ENCODE measurements at regions not wholly inside any gene's neighbourhood (a gene's known extent, or its start where the extent isn't known, plus 50 kb on each side); places are given as distances from the start of the nearest gene placed in this dataset.

GRCh38 chr6:87784051-87784450 lies 82.0 kb upstream of the AKIRIN2 start:
- H3K27ac ChIP-seq = no peak overlapping the region

GRCh38 chr6:87779542-87779941 lies 77.5 kb upstream of the AKIRIN2 start:
- no peak for TF ChIP-seq CTCF (IDR thresholded peaks at IDR 0.05)
- DNase-seq (ENCODE audit: low spot score) = no peak
- H3K4me3 ChIP-seq = no peak overlapping the region
- H3K27ac ChIP-seq = no peak overlapping the region

More at GRCh38 chr6:87784051-87784450, 82.0 kb upstream of the AKIRIN2 start:
- no peak for TF ChIP-seq CTCF (IDR thresholded peaks at IDR 0.05)
- no peak overlapping the region for H3K4me3 ChIP-seq
- no peak for DNase-seq (ENCODE audit: low spot score)

GRCh38 chr6:87772597-87773530 lies 70.8 kb upstream of the AKIRIN2 start:
- no peak overlapping the region for H3K27ac ChIP-seq
- TF ChIP-seq CTCF (IDR thresholded peaks at IDR 0.05) = no peak
- H3K4me3 ChIP-seq = no peak overlapping the region
- DNase-seq (ENCODE audit: low spot score) = no peak

GRCh38 chr6:87767478-87767877 lies 65.4 kb upstream of the AKIRIN2 start:
- no peak for TF ChIP-seq CTCF (IDR thresholded peaks at IDR 0.05)
- no peak overlapping the region for H3K27ac ChIP-seq
- no peak for DNase-seq (ENCODE audit: low spot score)
- no peak overlapping the region for H3K4me3 ChIP-seq

- no peak for DNase-seq (ENCODE audit: low spot score)
- H3K27ac ChIP-seq = no peak overlapping the region
- H3K4me3 ChIP-seq = no peak overlapping the region
- TF ChIP-seq CTCF (IDR thresholded peaks at IDR 0.05) = no peak
Observed at GRCh38 chr6:87766211-87766610, 64.2 kb upstream of the AKIRIN2 start.

- no peak for TF ChIP-seq CTCF (IDR thresholded peaks at IDR 0.05)
- DNase-seq (ENCODE audit: low spot score) = no peak
- Histone ChIP-seq H3K27ac (no peak overlapping the region), H3K4me3 (no peak overlapping the region)
Observed at GRCh38 chr6:87763901-87764300, 61.9 kb upstream of the AKIRIN2 start.

- no peak for TF ChIP-seq CTCF (IDR thresholded peaks at IDR 0.05)
- H3K4me3 ChIP-seq = no peak overlapping the region
- no peak overlapping the region for H3K27ac ChIP-seq
- DNase-seq (ENCODE audit: low spot score) = no peak
Observed at GRCh38 chr6:87763276-87763675, 61.2 kb upstream of the AKIRIN2 start.

Measured in coronary artery (tissue), 2 donors.